GM23248 (cell line): ENCODE measurements at regions not wholly inside any gene's neighbourhood (a gene's known extent, or its start where the extent isn't known, plus 50 kb on each side); places are given as distances from the start of the nearest gene placed in this dataset.
A peak's percentile ranks its signal among the peaks of the same experiment; 100 is the strongest.

Experiments used
- DNase-seq: peaks from one replicate; pipeline ENCODE4 v3.0.0-alpha.2; 2015
- H2AFZ ChIP-seq: fragments of 200-600 bp; sonication (generic); 2 replicates; pipeline ENCODE4 v1.6.1; 2016; ENCODE audit warnings: antibody characterized with exemption
- H3F3A ChIP-seq: fragments of 200-600 bp; sonication (generic); 2 replicates; pipeline ENCODE4 v1.6.1; 2016; ENCODE audit warnings: mild to moderate bottlenecking, antibody characterized with exemption, mixed run types; ENCODE audit not compliant: insufficient read depth
- H3K27ac ChIP-seq: fragments of 200-600 bp; sonication (generic); 2 replicates; pipeline ENCODE4 v1.5.1; 2016; ENCODE audit warnings: mild to moderate bottlenecking
- H3K27me3 ChIP-seq: fragments of 200-600 bp; sonication (generic); replicated peaks from 2 replicates; pipeline ENCODE4 v1.6.1; 2016; ENCODE audit warnings: mild to moderate bottlenecking; ENCODE audit not compliant: insufficient read depth
- H3K36me3 ChIP-seq: fragments of 200-600 bp; sonication (generic); 2 replicates; pipeline ENCODE4 v1.6.1; 2016; ENCODE audit warnings: low read depth, mild to moderate bottlenecking
- H3K4me1 ChIP-seq: fragments of 200-600 bp; sonication (generic); 2 replicates; pipeline ENCODE4 v1.6.1; 2016; ENCODE audit warnings: mild to moderate bottlenecking; ENCODE audit not compliant: insufficient read depth
- H3K4me2 ChIP-seq: fragments of 200-600 bp; sonication (generic); one replicate; pipeline ENCODE4 v1.6.1; 2016; ENCODE audit warnings: mild to moderate bottlenecking; ENCODE audit not compliant: unreplicated experiment
- H3K4me3 ChIP-seq: fragments of 200-600 bp; sonication (generic); 2 replicates; pipeline ENCODE4 v1.5.1; 2016; ENCODE audit warnings: mild to moderate bottlenecking
- H3K79me2 ChIP-seq: fragments of 200-600 bp; sonication (generic); 2 replicates; pipeline ENCODE4 v1.6.1; 2016; ENCODE audit warnings: mild to moderate bottlenecking; ENCODE audit not compliant: insufficient read depth
- H3K9ac ChIP-seq: fragments of 200-600 bp; sonication (generic); 2 replicates; pipeline ENCODE4 v1.6.1; 2016; ENCODE audit warnings: mild to moderate bottlenecking
- H3K9me2 ChIP-seq: fragments of 200-600 bp; sonication (generic); 2 replicates; pipeline ENCODE4 v1.6.1; 2016; ENCODE audit warnings: mixed run types, mild to moderate bottlenecking, moderate library complexity; ENCODE audit not compliant: insufficient read depth
- H3K9me3 ChIP-seq: fragments of 200-600 bp; sonication (generic); one replicate; pipeline ENCODE4 v1.6.1; 2017; ENCODE audit warnings: low read depth
- H4K20me1 ChIP-seq: fragments of 200-600 bp; sonication (generic); 2 replicates; pipeline ENCODE4 v1.6.0; 2016; ENCODE audit not compliant: insufficient read depth
- EZH2 ChIP-seq: fragments of 200-600 bp; sonication (generic); IDR thresholded peaks from 2 replicates; pipeline ENCODE4 v1.6.1; 2018; ENCODE audit warnings: antibody characterized with exemption, mild to moderate bottlenecking; ENCODE audit not compliant: insufficient read depth, poor library complexity, severe bottlenecking
- EZH2phosphoT487 ChIP-seq: fragments of 200-600 bp; sonication (generic); IDR thresholded peaks from 2 replicates; pipeline ENCODE4 v1.6.1; 2018; ENCODE audit warnings: antibody characterized with exemption, moderate library complexity, mild to moderate bottlenecking, low read depth; ENCODE audit not compliant: insufficient read depth
- WGBS, 2 experiments: methylation state at CpG; one replicate each; pipeline ENCODE4 v1.1.6; 2015 to 2017; ENCODE audit warnings: low lambda C conversion rate in 2 of 2, low coverage in 1 of 2; ENCODE audit errors: missing lambda C conversion rate in 2 of 2; 5-methylcytosine and 5-hydroxymethylcytosine counted together
- in situ Hi-C: fragments of 300-500 bp; cut with MboI; formaldehyde crosslinking; loops from 2 replicates; pipeline ENCODE4 v1.15.0; 2020

DNA sequence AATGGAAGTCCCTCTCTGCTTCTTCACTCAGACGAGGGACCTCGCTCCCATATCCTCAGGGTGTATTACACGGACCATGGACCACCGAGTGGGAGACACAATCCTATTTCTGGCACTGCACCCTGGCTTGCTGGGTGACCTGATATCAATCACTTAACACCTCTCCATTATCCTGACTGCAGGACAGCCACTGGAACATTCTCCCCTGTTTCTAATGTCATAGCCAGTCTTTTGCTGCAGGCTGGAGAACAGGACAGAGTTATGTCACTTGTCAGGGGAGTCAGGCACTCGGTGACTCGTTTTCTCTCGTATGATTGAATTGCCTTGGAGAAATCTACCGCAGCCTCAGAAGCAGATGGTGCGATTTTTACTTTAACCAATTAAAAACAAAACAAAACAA lies 219.1 kb upstream of the IGFBP7 start:
- Histone ChIP-seq H3K36me3 (no peaks in the 10 kb centered on the region), H3K4me1 (no peaks in the 10 kb centered on the region), H2AFZ (no peak overlapping the region), H3K79me2 (no peaks in the 10 kb centered on the region), H3K9me2 (no peaks in the 10 kb centered on the region), H3F3A (no peaks in the 10 kb centered on the region), H3K4me2 (no peak overlapping the region), H3K27me3 (peaks cover 50% of the 10 kb centered on the region), H3K9ac (no peak overlapping the region), H4K20me1 (no peaks in the 10 kb centered on the region), H3K9me3 (no peaks in the 10 kb centered on the region), H3K27ac (no peak overlapping the region), H3K4me3 (no peak overlapping the region)
- TF ChIP-seq EZH2phosphoT487 (no peak), EZH2 (no peak)
- no peak for DNase-seq
- WGBS, 2 experiments = 48 to 50% methylated on average over 9 of the region's 9 CpGs
- in situ Hi-C loops = no loop called here

GRCh38 chr4:57324673-57325307 lies 214.6 kb upstream of the IGFBP7 start:
- no peak overlapping the region for H3K27ac ChIP-seq
- TF ChIP-seq EZH2phosphoT487 = no peak
- H3K36me3 ChIP-seq = no peaks in the 10 kb centered on the region
- no peak for DNase-seq
- peaks cover 24% of the 10 kb centered on the region; the same call in 1 of the 2 replicates for H3K27me3 ChIP-seq
- H2AFZ ChIP-seq = no peak overlapping the region
- H3K9me3 ChIP-seq = no peaks in the 10 kb centered on the region
- H3K4me3 ChIP-seq = no peak overlapping the region
- H3K9me2 ChIP-seq = no peaks in the 10 kb centered on the region
- in situ Hi-C loops = no loop called here
- no peak overlapping the region for H3K9ac ChIP-seq
- H3K4me1 ChIP-seq = peaks cover 9% of the 10 kb centered on the region
- H3F3A ChIP-seq = no peaks in the 10 kb centered on the region
- H3K4me2 ChIP-seq = no peak overlapping the region
- no peaks in the 10 kb centered on the region for H4K20me1 ChIP-seq
- 37 to 47% methylated on average over 4 of the region's 4 CpGs for WGBS, 2 experiments
- H3K79me2 ChIP-seq = no peaks in the 10 kb centered on the region

DNA sequence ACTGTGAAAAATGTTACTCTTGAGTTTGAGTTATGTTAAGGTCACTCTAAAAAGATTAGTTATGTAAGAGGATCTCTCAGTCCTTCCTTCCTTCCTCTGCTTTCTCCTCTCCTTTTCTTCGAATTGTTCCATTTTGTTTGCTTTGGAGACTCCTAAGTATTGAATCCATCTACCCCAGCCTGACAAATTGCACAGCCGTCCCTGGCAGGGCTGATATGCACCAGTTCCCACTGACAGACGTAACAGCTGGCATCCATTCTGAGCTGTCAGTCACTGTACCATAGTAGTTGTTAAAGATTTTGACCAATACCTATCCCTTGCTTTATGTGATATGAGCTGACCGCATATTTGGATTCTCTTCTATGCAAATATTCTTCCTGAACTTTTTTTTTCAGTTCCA lies 210.7 kb upstream of the IGFBP7 start:
- H2AFZ ChIP-seq = no peak overlapping the region
- H3K4me1 ChIP-seq = peaks cover 16% of the 10 kb centered on the region
- H3F3A ChIP-seq = no peaks in the 10 kb centered on the region
- no peaks in the 10 kb centered on the region for H3K9me2 ChIP-seq
- TF ChIP-seq EZH2 (no peak), EZH2phosphoT487 (no peak)
- H3K27ac ChIP-seq = no peak overlapping the region
- H3K4me3 ChIP-seq = no peak overlapping the region
- in situ Hi-C loops = no loop called here
- H4K20me1 ChIP-seq = no peaks in the 10 kb centered on the region
- H3K79me2 ChIP-seq = no peaks in the 10 kb centered on the region
- no peak overlapping the region for H3K9ac ChIP-seq
- H3K36me3 ChIP-seq = no peaks in the 10 kb centered on the region
- no peaks in the 10 kb centered on the region for H3K9me3 ChIP-seq
- H3K27me3 ChIP-seq = 0 out of 2 replicates have a peak, but pooled peaks cover 18% of the 10 kb centered on the region
- WGBS, 2 experiments = 27% methylated on average over 4 of the region's 4 CpGs
- H3K4me2 ChIP-seq = no peak overlapping the region
- DNase-seq = no peak

DNA sequence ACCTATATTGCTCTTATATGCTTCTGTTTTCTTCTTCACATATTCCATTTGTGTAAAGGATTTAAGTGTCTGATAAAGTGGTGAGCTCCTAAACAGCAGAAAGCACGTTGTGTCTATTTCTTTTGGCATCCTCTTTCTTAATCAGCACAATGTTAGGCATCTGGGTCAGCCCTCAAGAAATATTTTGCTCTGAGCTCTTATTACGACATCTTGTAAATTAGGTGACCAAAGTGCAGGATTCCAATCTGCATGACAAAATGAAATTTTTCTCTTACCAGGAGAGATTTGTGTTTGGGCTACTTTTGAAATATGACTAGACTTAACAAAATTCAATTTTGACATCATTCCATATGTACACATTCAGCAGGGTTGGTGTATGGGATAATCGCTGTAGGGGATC lies 210.0 kb upstream of the IGFBP7 start:
- in situ Hi-C loops = no loop called here
- TF ChIP-seq EZH2 (no peak), EZH2phosphoT487 (no peak)
- no peak overlapping the region for H2AFZ ChIP-seq
- no peaks in the 10 kb centered on the region for H3K36me3 ChIP-seq
- H3K9me3 ChIP-seq = no peaks in the 10 kb centered on the region
- H4K20me1 ChIP-seq = no peaks in the 10 kb centered on the region
- H3K4me1 ChIP-seq = peaks cover 16% of the 10 kb centered on the region
- no peak overlapping the region for H3K9ac ChIP-seq
- no peak overlapping the region for H3K27ac ChIP-seq
- H3K79me2 ChIP-seq = no peaks in the 10 kb centered on the region
- peak; percentile 20 for DNase-seq
- no peaks in the 10 kb centered on the region for H3K9me2 ChIP-seq
- H3K4me3 ChIP-seq = no peak overlapping the region
- H3F3A ChIP-seq = no peaks in the 10 kb centered on the region
- 0 out of 2 replicates have a peak, but pooled peaks cover 11% of the 10 kb centered on the region for H3K27me3 ChIP-seq
- H3K4me2 ChIP-seq = no peak overlapping the region
- 21 to 26% methylated on average over 3 of the region's 3 CpGs for WGBS, 2 experiments

GRCh38 chr4:57318703-57319102 lies 208.5 kb upstream of the IGFBP7 start:
- peaks cover 1% of the 10 kb centered on the region; the same call in 1 of the 2 replicates for H3K27me3 ChIP-seq
- H3F3A ChIP-seq = no peaks in the 10 kb centered on the region
- H3K36me3 ChIP-seq = no peaks in the 10 kb centered on the region
- no peaks in the 10 kb centered on the region for H4K20me1 ChIP-seq
- H3K4me1 ChIP-seq = peaks cover 16% of the 10 kb centered on the region
- no peaks in the 10 kb centered on the region for H3K9me2 ChIP-seq
- peak; percentile 63 for DNase-seq
- H2AFZ ChIP-seq = no peak overlapping the region
- no peak overlapping the region for H3K4me2 ChIP-seq
- TF ChIP-seq EZH2 (no peak), EZH2phosphoT487 (no peak)
- WGBS, 2 experiments = 38 to 39% methylated on average over 2 of the region's 2 CpGs
- in situ Hi-C loops = no loop called here
- H3K4me3 ChIP-seq = no peak overlapping the region
- no peak overlapping the region for H3K27ac ChIP-seq
- H3K9ac ChIP-seq = no peak overlapping the region
- no peaks in the 10 kb centered on the region for H3K9me3 ChIP-seq
- no peaks in the 10 kb centered on the region for H3K79me2 ChIP-seq
